Mesodermal cell (in vitro differentiated cells): ENCODE measurements at regions not wholly inside any gene's neighbourhood (a gene's known extent, or its start where the extent isn't known, plus 50 kb on each side); places are given as distances from the start of the nearest gene placed in this dataset.
"Not testable (repeated sequence)": the region's sequence is repeated elsewhere in the genome, so short reads cannot be mapped to it uniquely, and the experiment has no call there.

Experiments
- H3K27ac ChIP-seq: 2 replicates; pipeline ENCODE4 v1.7.0; 2013; ENCODE audit warnings: mild to moderate bottlenecking, low read depth, low read length, moderate library complexity; ENCODE audit not compliant: severe bottlenecking
- H3K36me3 ChIP-seq: 2 replicates; pipeline ENCODE4 v1.7.1; 2013; ENCODE audit warnings: mild to moderate bottlenecking, low read length, moderate library complexity; ENCODE audit not compliant: control insufficient read depth, insufficient read depth
- H3K4me1 ChIP-seq: one replicate; pipeline ENCODE4 v1.7.1; 2013; ENCODE audit warnings: mild to moderate bottlenecking, low read length; ENCODE audit not compliant: insufficient read depth, control insufficient read depth, poor library complexity, severe bottlenecking
- H3K4me3 ChIP-seq: 2 replicates; pipeline ENCODE4 v1.7.0; 2013; ENCODE audit warnings: low read length, control low read depth, mild to moderate bottlenecking; ENCODE audit not compliant: insufficient read depth, poor library complexity, severe bottlenecking; ENCODE audit errors: extremely low read depth
- H3K9me3 ChIP-seq: 2 replicates; pipeline ENCODE4 v1.7.1; 2013; ENCODE audit warnings: mild to moderate bottlenecking, low read length, moderate library complexity; ENCODE audit not compliant: control insufficient read depth
- WGBS, 2 experiments: methylation state at CpG; one replicate each; pipeline ENCODE4 v1.1.5; 2013; ENCODE audit warnings: missing lambda C conversion rate in 2 of 2; ENCODE audit not compliant: insufficient coverage in 2 of 2; 5-methylcytosine and 5-hydroxymethylcytosine counted together

GRCh38 chr7:123323689-123324088, 123.9 kb upstream of the SLC13A1 start:
- Histone ChIP-seq H3K4me3 (no peak overlapping the region), H3K27ac (no peak overlapping the region), H3K36me3 (no peaks in the 10 kb centered on the region), H3K9me3 (peaks cover 17% of the 10 kb centered on the region), H3K4me1 (no peaks in the 10 kb centered on the region)

- WGBS, 2 experiments, result 90% methylated on average over 3 of the region's 5 CpGs; no CpG with 5 or more reads in 1 of the 2 experiments
- not testable (repeated sequence) for H3K4me3 ChIP-seq, H3K4me1 ChIP-seq, H3K36me3 ChIP-seq, H3K27ac ChIP-seq
- H3K9me3 ChIP-seq, result peaks cover 17% of the 10 kb centered on the region
These were observed 121.8 kb upstream of the SLC13A1 start for GRCh38 chr7:123321578-123321977.

- Histone ChIP-seq H3K4me3 (no peak overlapping the region), H3K9me3 (peaks cover 17% of the 10 kb centered on the region), H3K4me1 (no peaks in the 10 kb centered on the region), H3K36me3 (no peaks in the 10 kb centered on the region), H3K27ac (no peak overlapping the region)
- WGBS, 2 experiments, result 86 to 91% methylated on average over 2 to 3 of the region's 3 CpGs
These were observed 120.1 kb upstream of the SLC13A1 start for GRCh38 chr7:123319911-123320310.

- H3K27ac ChIP-seq, result no peak overlapping the region
- H3K4me1 ChIP-seq, result no peaks in the 10 kb centered on the region
- WGBS, 2 experiments, result 75 to 88% methylated on average over 1 of the region's 1 CpG
- no peaks in the 10 kb centered on the region for H3K9me3 ChIP-seq
- H3K36me3 ChIP-seq, result no peaks in the 10 kb centered on the region
- H3K4me3 ChIP-seq, result no peak overlapping the region
These were observed 115.1 kb upstream of the SLC13A1 start for GRCh38 chr7:123314886-123315285.

- no peaks in the 10 kb centered on the region for H3K4me1 ChIP-seq
- no peaks in the 10 kb centered on the region for H3K36me3 ChIP-seq
- H3K9me3 ChIP-seq, result no peaks in the 10 kb centered on the region
- H3K27ac ChIP-seq, result no peak overlapping the region
- 100% methylated on average over 1 to 2 of the region's 2 CpGs for WGBS, 2 experiments
- H3K4me3 ChIP-seq, result no peak overlapping the region
These were observed 108.6 kb upstream of the SLC13A1 start for GRCh38 chr7:123308254-123308951.

- no peak overlapping the region for H3K4me3 ChIP-seq
- H3K4me1 ChIP-seq, result no peaks in the 10 kb centered on the region
- no peak overlapping the region for H3K27ac ChIP-seq
- H3K9me3 ChIP-seq, result no peaks in the 10 kb centered on the region
- WGBS, 2 experiments, result 80 to 100% methylated on average over 1 to 2 of the region's 2 CpGs
- H3K36me3 ChIP-seq, result no peaks in the 10 kb centered on the region
These were observed 106.1 kb upstream of the SLC13A1 start for GRCh38 chr7:123305840-123306375.

- Histone ChIP-seq H3K4me3 (no peak overlapping the region), H3K27ac (no peak overlapping the region), H3K9me3 (no peaks in the 10 kb centered on the region), H3K36me3 (no peaks in the 10 kb centered on the region), H3K4me1 (no peaks in the 10 kb centered on the region)
- no CpG with 5 or more reads among the region's 1 CpG for WGBS, 2 experiments
These were observed 104.2 kb upstream of the SLC13A1 start for GRCh38 chr7:123303926-123304325.

GRCh38 chr7:123296965-123297364, 97.2 kb upstream of the SLC13A1 start:
- WGBS, 2 experiments, result 97 to 100% methylated on average over 3 of the region's 4 CpGs
- Histone ChIP-seq H3K27ac (no peak overlapping the region), H3K4me1 (no peaks in the 10 kb centered on the region), H3K36me3 (no peaks in the 10 kb centered on the region), H3K4me3 (no peak overlapping the region), H3K9me3 (no peaks in the 10 kb centered on the region)

GRCh38 chr7:123293710-123294109, 93.9 kb upstream of the SLC13A1 start:
- Histone ChIP-seq H3K4me3 (no peak overlapping the region), H3K36me3 (no peaks in the 10 kb centered on the region), H3K9me3 (no peaks in the 10 kb centered on the region), H3K27ac (no peak overlapping the region), H3K4me1 (no peaks in the 10 kb centered on the region)
- 83 to 91% methylated on average over 1 to 2 of the region's 2 CpGs for WGBS, 2 experiments

GRCh38 chr7:123292227-123292626, 92.5 kb upstream of the SLC13A1 start:
- Histone ChIP-seq H3K9me3 (no peaks in the 10 kb centered on the region), H3K4me3 (no peak overlapping the region)
- 80% methylated on average over 1 of the region's 1 CpG; no CpG with 5 or more reads in 1 of the 2 experiments for WGBS, 2 experiments

GRCh38 chr7:123289200-123289599, 89.4 kb upstream of the SLC13A1 start:
- H3K9me3 ChIP-seq, result no peaks in the 10 kb centered on the region
- no peak overlapping the region for H3K4me3 ChIP-seq
- no peaks in the 10 kb centered on the region for H3K36me3 ChIP-seq
- no peaks in the 10 kb centered on the region for H3K4me1 ChIP-seq
- H3K27ac ChIP-seq, result no peak overlapping the region

More at GRCh38 chr7:123292227-123292626, 92.5 kb upstream of the SLC13A1 start:
- Histone ChIP-seq H3K4me1 (no peaks in the 10 kb centered on the region), H3K36me3 (no peaks in the 10 kb centered on the region), H3K27ac (no peak overlapping the region)
